ENCODE measurements at regions not wholly inside any gene's neighbourhood (a gene's known extent, or its start where the extent isn't known, plus 50 kb on each side); places are given as distances from the start of the nearest gene placed in this dataset.

GRCh38 chr2:147525819-147526489 lies 318.9 kb upstream of the ACVR2A start:
- Histone ChIP-seq H3K4me3 (ENCODE audit: low read depth in 2 of 2, low read length in 2 of 2) (no peak overlapping the region), H3K27me3 (ENCODE audit: control insufficient read depth, insufficient read depth, low read length) (no peaks in the 10 kb centered on the region), H3K4me1 (ENCODE audit: control insufficient read depth, insufficient read depth, low read length) (no peaks in the 10 kb centered on the region), H3K27ac (ENCODE audit: low read length) (no peak overlapping the region), H3K9me3 (ENCODE audit: control insufficient read depth, insufficient read depth, low read depth, low read length) (no peaks in the 10 kb centered on the region), H3K36me3 (ENCODE audit: control insufficient read depth, insufficient read depth, low read length) (no peaks in the 10 kb centered on the region)
- no peak for ATAC-seq
- no TSS peak for BruUV-seq (replicated peaks)
- ChIA-PET POLR2A (no interaction called here), CTCF (interaction anchor here (0.8 kb wide), 1 partner anchor 766 kb away, joined by 7 read pairs; no protein-coding TSS in a partner anchor)
- no peak for TF ChIP-seq CTCF (IDR thresholded peaks at IDR 0.05)
- no peak for TF ChIP-seq POLR2AphosphoS5 (IDR thresholded peaks at IDR 0.05; ENCODE audit: low read depth, low read length)
- no peak for TF ChIP-seq SIN3A (IDR thresholded peaks at IDR 0.05; ENCODE audit: borderline replicate concordance, insufficient read depth, low read depth, low read length)
- TF ChIP-seq, protein P1, sequence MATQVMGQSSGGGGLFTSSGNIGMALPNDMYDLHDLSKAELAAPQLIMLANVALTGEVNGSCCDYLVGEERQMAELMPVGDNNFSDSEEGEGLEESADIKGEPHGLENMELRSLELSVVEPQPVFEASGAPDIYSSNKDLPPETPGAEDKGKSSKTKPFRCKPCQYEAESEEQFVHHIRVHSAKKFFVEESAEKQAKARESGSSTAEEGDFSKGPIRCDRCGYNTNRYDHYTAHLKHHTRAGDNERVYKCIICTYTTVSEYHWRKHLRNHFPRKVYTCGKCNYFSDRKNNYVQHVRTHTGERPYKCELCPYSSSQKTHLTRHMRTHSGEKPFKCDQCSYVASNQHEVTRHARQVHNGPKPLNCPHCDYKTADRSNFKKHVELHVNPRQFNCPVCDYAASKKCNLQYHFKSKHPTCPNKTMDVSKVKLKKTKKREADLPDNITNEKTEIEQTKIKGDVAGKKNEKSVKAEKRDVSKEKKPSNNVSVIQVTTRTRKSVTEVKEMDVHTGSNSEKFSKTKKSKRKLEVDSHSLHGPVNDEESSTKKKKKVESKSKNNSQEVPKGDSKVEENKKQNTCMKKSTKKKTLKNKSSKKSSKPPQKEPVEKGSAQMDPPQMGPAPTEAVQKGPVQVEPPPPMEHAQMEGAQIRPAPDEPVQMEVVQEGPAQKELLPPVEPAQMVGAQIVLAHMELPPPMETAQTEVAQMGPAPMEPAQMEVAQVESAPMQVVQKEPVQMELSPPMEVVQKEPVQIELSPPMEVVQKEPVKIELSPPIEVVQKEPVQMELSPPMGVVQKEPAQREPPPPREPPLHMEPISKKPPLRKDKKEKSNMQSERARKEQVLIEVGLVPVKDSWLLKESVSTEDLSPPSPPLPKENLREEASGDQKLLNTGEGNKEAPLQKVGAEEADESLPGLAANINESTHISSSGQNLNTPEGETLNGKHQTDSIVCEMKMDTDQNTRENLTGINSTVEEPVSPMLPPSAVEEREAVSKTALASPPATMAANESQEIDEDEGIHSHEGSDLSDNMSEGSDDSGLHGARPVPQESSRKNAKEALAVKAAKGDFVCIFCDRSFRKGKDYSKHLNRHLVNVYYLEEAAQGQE (IDR thresholded peaks at IDR 0.05; ENCODE audit: insufficient read depth in 1 of 2, low read depth in 2 of 2, low read length in 1 of 2): no peak
- TF ChIP-seq TCF7L2 (IDR thresholded peaks at IDR 0.05; ENCODE audit: low read depth, low read length): no peak
- DNase-seq (ENCODE audit: low read depth, low spot score): no peak
- in situ Hi-C loops (cut with HindIII; ENCODE audit: low pct_unique_long_range_greater_than_20kb, low sequenced_read_pairs) (no loop called here), intact Hi-C loops (cut with micrococcal nuclease; ENCODE audit: unreplicated experiment) (no loop called here)

DNA sequence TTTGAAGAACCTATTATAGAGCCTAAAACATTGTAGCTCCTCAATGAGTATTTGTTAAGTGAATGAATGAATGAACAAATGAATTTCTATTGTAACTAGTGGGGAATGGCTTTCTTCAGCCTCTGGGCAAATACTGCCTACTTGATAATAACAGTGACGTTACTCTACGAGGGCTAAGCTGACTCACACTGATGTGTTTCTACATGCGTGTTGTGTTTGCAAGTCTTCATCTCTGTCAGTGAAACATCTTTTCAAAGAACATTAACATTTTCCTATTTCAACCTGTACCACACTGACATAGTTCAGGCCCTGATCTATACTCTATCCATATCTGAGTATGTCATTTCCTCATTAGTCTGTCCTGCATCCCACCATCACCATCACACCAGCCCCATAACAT lies 319.9 kb upstream of the ACVR2A start:
- ChIA-PET CTCF (interaction anchor here (0.5 kb wide), 1 partner anchor 496 kb away, joined by 4 read pairs; the partner anchor contains the start of gene MBD5), POLR2A (no interaction called here)
- H3K4me1 ChIP-seq (ENCODE audit: control insufficient read depth, insufficient read depth, low read length): no peaks in the 10 kb centered on the region
- DNase-seq (ENCODE audit: low read depth, low spot score) (no peak), ATAC-seq (no peak)
- TF ChIP-seq TCF7L2 (IDR thresholded peaks at IDR 0.05; ENCODE audit: low read depth, low read length) (no peak), SIN3A (IDR thresholded peaks at IDR 0.05; ENCODE audit: borderline replicate concordance, insufficient read depth, low read depth, low read length) (no peak), CTCF (IDR thresholded peaks at IDR 0.05) (no peak), POLR2AphosphoS5 (IDR thresholded peaks at IDR 0.05; ENCODE audit: low read depth, low read length) (no peak)
- TF ChIP-seq, protein P1 (IDR thresholded peaks at IDR 0.05; ENCODE audit: insufficient read depth in 1 of 2, low read depth in 2 of 2, low read length in 1 of 2): no peak
- in situ Hi-C loops (cut with HindIII; ENCODE audit: low pct_unique_long_range_greater_than_20kb, low sequenced_read_pairs): no loop called here
- H3K36me3 ChIP-seq (ENCODE audit: control insufficient read depth, insufficient read depth, low read length): no peaks in the 10 kb centered on the region
- BruUV-seq (replicated peaks): no TSS peak
- H3K9me3 ChIP-seq (ENCODE audit: control insufficient read depth, insufficient read depth, low read depth, low read length): no peaks in the 10 kb centered on the region
- no peak overlapping the region for H3K4me3 ChIP-seq (ENCODE audit: low read depth in 2 of 2, low read length in 2 of 2)
- no peak overlapping the region for H3K27ac ChIP-seq (ENCODE audit: low read length)
- intact Hi-C loops (cut with micrococcal nuclease; ENCODE audit: unreplicated experiment): no loop called here
- no peaks in the 10 kb centered on the region for H3K27me3 ChIP-seq (ENCODE audit: control insufficient read depth, insufficient read depth, low read length)
